ENCODE measurements at regions not wholly inside any gene's neighbourhood (a gene's known extent, or its start where the extent isn't known, plus 50 kb on each side); places are given as distances from the start of the nearest gene placed in this dataset.

DNA sequence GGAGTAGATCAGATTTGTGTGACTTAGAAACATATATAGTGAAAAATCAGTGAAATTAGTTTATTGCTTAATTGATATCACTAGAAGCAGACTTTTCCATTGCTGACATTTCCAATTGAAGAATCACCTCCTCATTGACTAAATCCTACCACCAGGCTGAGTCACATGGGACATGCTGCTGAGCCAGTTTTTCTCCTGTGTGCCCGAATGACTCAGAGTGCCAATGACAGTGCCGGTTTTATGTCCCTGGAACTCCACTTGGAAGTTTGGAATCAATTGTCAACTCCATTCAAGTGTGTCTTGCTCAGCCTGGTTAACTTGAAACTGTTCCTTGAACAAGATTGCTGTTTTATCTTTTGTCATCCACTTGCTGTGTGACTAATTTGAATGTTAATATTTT, 316.1 kb upstream of the PRDM1 start:
- DNase-seq (ENCODE audit: low read depth, low spot score) (no peak), FAIRE-seq (peak; percentile 4)
- intact Hi-C loops (cut with micrococcal nuclease), result no loop called here
- Histone ChIP-seq H2AFZ (ENCODE audit: low read depth, low read length) (no peak overlapping the region), H3K27me3 (ENCODE audit: control insufficient read depth in 2 of 2, insufficient read depth in 2 of 2, low read length in 2 of 2) (no peaks in the 10 kb centered on the region), H4K20me1 (replicated peaks; ENCODE audit: control insufficient read depth, extremely low read depth, insufficient read depth, low read length) (no peaks in the 10 kb centered on the region), H3K9me1 (replicated peaks; ENCODE audit: control insufficient read depth, extremely low read depth, insufficient read depth, low read length) (no peaks in the 10 kb centered on the region), H3K27ac (ENCODE audit: insufficient read depth, low read depth, low read length) (no peak overlapping the region), H3K79me2 (ENCODE audit: control insufficient read depth, insufficient read depth, low read length) (no peaks in the 10 kb centered on the region), H3K4me3 (replicated peaks in 1 of 3; ENCODE audit: insufficient read depth in 1 of 3, low read depth in 1 of 3, low read length in 3 of 3) (no peak overlapping the region), H3K36me3 (ENCODE audit: control insufficient read depth in 2 of 2, extremely low read depth in 1 of 2, insufficient read depth in 2 of 2, low read length in 2 of 2) (no peaks in the 10 kb centered on the region), H3K4me2 (ENCODE audit: insufficient read depth, low read length) (no peak overlapping the region), H3K9me3 (replicated peaks; ENCODE audit: control insufficient read depth, insufficient read depth, low read length) (no peaks in the 10 kb centered on the region), H3K9ac (replicated peaks; ENCODE audit: extremely low read depth, insufficient read depth, low read length) (no peak overlapping the region), H3K4me1 (ENCODE audit: control insufficient read depth, extremely low read depth, insufficient read depth, low read length) (no peaks in the 10 kb centered on the region)
- no peak for TF ChIP-seq MYC (IDR thresholded peaks at IDR 0.05; ENCODE audit: low read depth, low read length)
- TF ChIP-seq POLR2AphosphoS5 (IDR thresholded peaks at IDR 0.05; ENCODE audit: insufficient read depth, low read depth, low read length), result no peak
- no peak for TF ChIP-seq EZH2 (IDR thresholded peaks at IDR 0.05; ENCODE audit: borderline replicate concordance, low read depth, low read length, severe bottlenecking)
- TF ChIP-seq, protein P1, sequence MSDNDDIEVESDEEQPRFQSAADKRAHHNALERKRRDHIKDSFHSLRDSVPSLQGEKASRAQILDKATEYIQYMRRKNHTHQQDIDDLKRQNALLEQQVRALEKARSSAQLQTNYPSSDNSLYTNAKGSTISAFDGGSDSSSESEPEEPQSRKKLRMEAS (IDR thresholded peaks at IDR 0.05; ENCODE audit: insufficient read depth, insufficient read length), result no peak
- TF ChIP-seq JUN (IDR thresholded peaks at IDR 0.05; ENCODE audit: borderline replicate concordance, insufficient read depth, insufficient read length, low read depth), result no peak
- no peak for TF ChIP-seq GATA2 (IDR thresholded peaks at IDR 0.05; ENCODE audit: insufficient read depth, insufficient read length, low read depth, low read length)
- TF ChIP-seq, protein P2, sequence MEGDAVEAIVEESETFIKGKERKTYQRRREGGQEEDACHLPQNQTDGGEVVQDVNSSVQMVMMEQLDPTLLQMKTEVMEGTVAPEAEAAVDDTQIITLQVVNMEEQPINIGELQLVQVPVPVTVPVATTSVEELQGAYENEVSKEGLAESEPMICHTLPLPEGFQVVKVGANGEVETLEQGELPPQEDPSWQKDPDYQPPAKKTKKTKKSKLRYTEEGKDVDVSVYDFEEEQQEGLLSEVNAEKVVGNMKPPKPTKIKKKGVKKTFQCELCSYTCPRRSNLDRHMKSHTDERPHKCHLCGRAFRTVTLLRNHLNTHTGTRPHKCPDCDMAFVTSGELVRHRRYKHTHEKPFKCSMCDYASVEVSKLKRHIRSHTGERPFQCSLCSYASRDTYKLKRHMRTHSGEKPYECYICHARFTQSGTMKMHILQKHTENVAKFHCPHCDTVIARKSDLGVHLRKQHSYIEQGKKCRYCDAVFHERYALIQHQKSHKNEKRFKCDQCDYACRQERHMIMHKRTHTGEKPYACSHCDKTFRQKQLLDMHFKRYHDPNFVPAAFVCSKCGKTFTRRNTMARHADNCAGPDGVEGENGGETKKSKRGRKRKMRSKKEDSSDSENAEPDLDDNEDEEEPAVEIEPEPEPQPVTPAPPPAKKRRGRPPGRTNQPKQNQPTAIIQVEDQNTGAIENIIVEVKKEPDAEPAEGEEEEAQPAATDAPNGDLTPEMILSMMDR (IDR thresholded peaks at IDR 0.05; ENCODE audit: extremely low read depth in 1 of 2, insufficient read depth in 1 of 2, low read depth in 1 of 2, low read length in 2 of 2), result no peak
- no peak for TF ChIP-seq POLR2A (IDR thresholded peaks at IDR 0.05; ENCODE audit: low read depth, low read length)
- TF ChIP-seq FOS (IDR thresholded peaks at IDR 0.05; ENCODE audit: borderline replicate concordance, insufficient read depth, low read length), result no peak
- no TSS peak for BruUV-seq (replicated peaks)
- dilution Hi-C loops (cut with MboI; ENCODE audit: extremely low pct_ligation_motif_present, low sequenced_read_pairs), result no loop called here
- ChIA-PET POLR2A (no interaction called here), CTCF (no interaction called here)
